DOHH2 (cell line): ENCODE measurements at regions not wholly inside any gene's neighbourhood (a gene's known extent, or its start where the extent isn't known, plus 50 kb on each side); places are given as distances from the start of the nearest gene placed in this dataset.

Experiments
- H3F3A ChIP-seq: fragments of 200-600 bp; sonication (generic), shearing (Covaris generic); 2 replicates; pipeline ENCODE4 v1.6.0; 2016; ENCODE audit warnings: antibody characterized with exemption, mild to moderate bottlenecking; ENCODE audit not compliant: control insufficient read depth, insufficient read depth
- H3K27ac ChIP-seq: fragments of 200-600 bp; sonication (generic); 2 replicates; pipeline ENCODE4 v1.5.1; 2014; ENCODE audit warnings: low read depth, mild to moderate bottlenecking, low read length, moderate library complexity
- H3K27me3 ChIP-seq: fragments of 200-600 bp; sonication (generic); 2 replicates; pipeline ENCODE4 v1.6.1; 2014; ENCODE audit warnings: mild to moderate bottlenecking, low read length, mixed read lengths; ENCODE audit not compliant: control insufficient read depth
- H3K36me3 ChIP-seq: fragments of 200-600 bp; sonication (generic); 2 replicates; pipeline ENCODE4 v1.6.1; 2014; ENCODE audit warnings: mild to moderate bottlenecking, low read length, moderate library complexity, mixed read lengths; ENCODE audit not compliant: control insufficient read depth
- H3K4me1 ChIP-seq: fragments of 200-600 bp; sonication (generic); 2 replicates; pipeline ENCODE4 v1.6.1; 2014; ENCODE audit warnings: mild to moderate bottlenecking, low read length, mixed read lengths; ENCODE audit not compliant: control insufficient read depth
- H3K4me2 ChIP-seq: fragments of 200-600 bp; sonication (generic); 2 replicates; pipeline ENCODE4 v1.6.0; 2014; ENCODE audit warnings: mild to moderate bottlenecking, low read length, moderate library complexity
- H3K4me3 ChIP-seq: fragments of 200-600 bp; sonication (generic); 2 replicates; pipeline ENCODE4 v1.5.1; 2014; ENCODE audit warnings: mild to moderate bottlenecking, low read length, mixed read lengths
- H3K79me2 ChIP-seq: fragments of 200-600 bp; sonication (generic); 2 replicates; pipeline ENCODE4 v1.6.1; 2014; ENCODE audit warnings: mild to moderate bottlenecking, low read length, mixed read lengths; ENCODE audit not compliant: control insufficient read depth
- H3K9me2 ChIP-seq: fragments of 200-600 bp; sonication (generic); replicated peaks from 2 replicates; pipeline ENCODE4 v1.6.1; 2014; ENCODE audit warnings: mild to moderate bottlenecking, low read length, mixed read lengths; ENCODE audit not compliant: control insufficient read depth
- H3K9me3 ChIP-seq: fragments of 200-600 bp; sonication (generic); 2 replicates; pipeline ENCODE4 v1.6.1; 2014; ENCODE audit warnings: antibody characterized with exemption, low read length, mixed read lengths; ENCODE audit not compliant: control insufficient read depth, insufficient read depth
- H4K20me1 ChIP-seq: fragments of 200-600 bp; sonication (generic); 2 replicates; pipeline ENCODE4 v1.6.0; 2014; ENCODE audit warnings: low read depth, mild to moderate bottlenecking, antibody characterized with exemption, low read length, moderate library complexity; ENCODE audit not compliant: control insufficient read depth, insufficient read depth
- CTCF ChIP-seq: fragments of 200-600 bp; sonication (generic); IDR thresholded peaks from one replicate; pipeline ENCODE4 v1.5.1; 2014; ENCODE audit warnings: antibody characterized with exemption, mild to moderate bottlenecking, low read depth, low read length; ENCODE audit not compliant: poor library complexity, severe bottlenecking
- EZH2phosphoT487 ChIP-seq: fragments of 200-600 bp; sonication (generic); IDR thresholded peaks from 2 replicates; pipeline ENCODE4 v1.6.1; 2017; ENCODE audit warnings: borderline replicate concordance, mild to moderate bottlenecking, antibody characterized with exemption, low read length, moderate library complexity, mixed read lengths

GRCh38 chr7:18276380-18276779 lies 219.2 kb upstream of the HDAC9 start:
- H3K4me2 ChIP-seq: no peak overlapping the region
- no peaks in the 10 kb centered on the region for H3K79me2 ChIP-seq
- no peaks in the 10 kb centered on the region for H3K36me3 ChIP-seq
- H4K20me1 ChIP-seq: no peaks in the 10 kb centered on the region
- H3K4me1 ChIP-seq: no peaks in the 10 kb centered on the region
- no peak overlapping the region for H3K4me3 ChIP-seq
- TF ChIP-seq CTCF (no peak), EZH2phosphoT487 (no peak)
- H3K27ac ChIP-seq: no peak overlapping the region
- no peaks in the 10 kb centered on the region for H3K9me3 ChIP-seq
- H3F3A ChIP-seq: no peaks in the 10 kb centered on the region
- no peaks in the 10 kb centered on the region for H3K9me2 ChIP-seq
- no peaks in the 10 kb centered on the region for H3K27me3 ChIP-seq

DNA sequence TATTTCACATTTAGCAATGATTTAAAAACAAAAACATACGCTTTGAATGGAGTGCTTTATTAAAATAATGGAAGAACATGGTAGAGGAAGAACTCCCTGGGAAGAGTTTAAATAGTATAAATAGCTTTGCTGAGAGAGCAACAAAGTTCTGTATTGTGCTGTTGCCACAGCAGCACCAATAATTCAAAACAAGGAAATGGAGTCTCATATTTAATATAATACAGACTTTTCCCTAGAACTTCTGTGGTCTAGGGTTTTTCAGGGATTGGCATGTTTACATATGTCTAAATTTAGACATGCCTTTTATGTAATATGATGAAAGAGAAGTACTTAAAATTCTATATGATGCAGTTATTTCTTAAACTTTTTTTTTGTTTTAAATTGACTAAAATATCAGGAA lies 217.2 kb upstream of the HDAC9 start:
- Histone ChIP-seq H3K9me3 (no peaks in the 10 kb centered on the region), H3K4me3 (no peak overlapping the region), H3K27me3 (no peaks in the 10 kb centered on the region), H3K79me2 (no peaks in the 10 kb centered on the region), H3K4me1 (no peaks in the 10 kb centered on the region), H3F3A (no peaks in the 10 kb centered on the region), H3K36me3 (no peaks in the 10 kb centered on the region), H4K20me1 (no peaks in the 10 kb centered on the region), H3K4me2 (no peak overlapping the region), H3K27ac (no peak overlapping the region), H3K9me2 (no peaks in the 10 kb centered on the region)
- no peak for TF ChIP-seq CTCF
- no peak for TF ChIP-seq EZH2phosphoT487

GRCh38 chr7:18283045-18283444 lies 212.5 kb upstream of the HDAC9 start:
- no peaks in the 10 kb centered on the region for H3K27me3 ChIP-seq
- H3K4me2 ChIP-seq: no peak overlapping the region
- no peak overlapping the region for H3K27ac ChIP-seq
- H3K4me1 ChIP-seq: no peaks in the 10 kb centered on the region
- H3K79me2 ChIP-seq: no peaks in the 10 kb centered on the region
- H4K20me1 ChIP-seq: no peaks in the 10 kb centered on the region
- no peaks in the 10 kb centered on the region for H3K9me3 ChIP-seq
- H3K9me2 ChIP-seq: no peaks in the 10 kb centered on the region
- no peak overlapping the region for H3K4me3 ChIP-seq
- no peaks in the 10 kb centered on the region for H3F3A ChIP-seq
- TF ChIP-seq CTCF (no peak), EZH2phosphoT487 (no peak)
- no peaks in the 10 kb centered on the region for H3K36me3 ChIP-seq

DNA sequence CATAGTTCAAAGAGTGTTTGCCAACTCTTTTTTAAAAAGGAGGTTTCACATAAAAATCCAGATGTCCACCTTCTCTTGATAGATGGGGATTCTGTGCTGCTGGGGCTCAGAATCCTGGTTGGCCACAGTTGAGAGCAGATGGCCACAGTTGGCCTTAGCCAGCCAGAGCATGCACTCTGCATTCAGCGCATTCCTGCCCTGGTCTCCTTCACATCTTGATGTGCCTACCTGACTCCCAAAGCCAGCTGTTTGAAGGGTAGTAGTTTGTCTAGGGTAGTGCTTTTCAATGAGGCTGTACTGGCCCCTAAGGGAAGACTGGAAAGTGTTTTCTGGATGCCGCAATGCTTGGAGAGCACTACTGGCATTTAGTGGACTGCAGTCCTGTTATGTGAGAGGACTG lies 208.1 kb upstream of the HDAC9 start:
- Histone ChIP-seq H4K20me1 (no peaks in the 10 kb centered on the region), H3K4me2 (no peak overlapping the region), H3K27ac (no peak overlapping the region), H3K9me3 (no peaks in the 10 kb centered on the region), H3K27me3 (peaks cover 14% of the 10 kb centered on the region), H3K9me2 (no peaks in the 10 kb centered on the region), H3K36me3 (no peaks in the 10 kb centered on the region), H3K79me2 (no peaks in the 10 kb centered on the region), H3F3A (no peaks in the 10 kb centered on the region), H3K4me1 (no peaks in the 10 kb centered on the region), H3K4me3 (no peak overlapping the region)
- TF ChIP-seq EZH2phosphoT487: no peak
- TF ChIP-seq CTCF: no peak
